ENCODE measurements at regions not wholly inside any gene's neighbourhood (a gene's known extent, or its start where the extent isn't known, plus 50 kb on each side); places are given as distances from the start of the nearest gene placed in this dataset.

DNA sequence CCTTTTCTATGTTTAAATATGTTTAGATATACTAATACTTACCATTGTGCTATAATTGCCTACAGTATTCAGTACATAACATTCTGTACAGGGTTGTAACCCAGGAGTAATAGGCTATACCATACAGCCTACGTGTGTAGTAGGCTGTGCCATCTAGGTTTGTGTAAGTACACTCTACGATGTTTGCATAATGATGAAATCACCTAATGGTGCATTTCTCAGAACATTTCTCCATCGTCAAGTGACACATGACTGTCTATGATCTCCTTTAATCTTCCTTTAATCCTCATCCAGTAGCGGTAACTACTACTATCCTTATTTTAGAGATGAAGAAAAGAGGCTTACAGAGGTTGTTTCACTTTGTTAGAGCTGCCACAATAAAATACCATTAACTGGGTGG, 369.2 kb downstream of the PLK2 start:
- no peak for DNase-seq

DNA sequence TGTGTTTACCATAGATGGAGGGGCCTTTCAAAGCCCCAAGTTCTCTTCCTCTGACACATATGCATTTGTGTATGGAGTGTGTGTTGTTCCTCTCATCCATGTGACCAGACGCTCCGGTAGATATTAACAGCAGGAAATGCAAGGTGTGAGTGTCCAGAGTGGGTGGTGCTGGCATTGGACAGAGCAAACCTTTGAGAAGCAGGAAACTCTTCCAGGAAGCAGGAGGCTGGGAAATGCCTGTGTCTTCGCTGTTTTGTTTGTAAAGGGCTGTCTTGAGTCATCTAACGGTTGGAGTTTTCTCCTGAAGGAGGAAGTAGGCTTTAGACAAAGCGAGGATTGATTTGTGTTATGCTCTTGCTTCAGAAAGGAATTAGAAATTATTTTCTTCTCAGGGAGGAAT, 370.9 kb downstream of the PLK2 start:
- DNase-seq: no peak

GRCh38 chr5:58087905-58088304, 372.0 kb downstream of the PLK2 start:
- no peak for DNase-seq

- no peak for DNase-seq
Measured at GRCh38 chr5:58087123-58087522, 372.8 kb downstream of the PLK2 start.

DNA sequence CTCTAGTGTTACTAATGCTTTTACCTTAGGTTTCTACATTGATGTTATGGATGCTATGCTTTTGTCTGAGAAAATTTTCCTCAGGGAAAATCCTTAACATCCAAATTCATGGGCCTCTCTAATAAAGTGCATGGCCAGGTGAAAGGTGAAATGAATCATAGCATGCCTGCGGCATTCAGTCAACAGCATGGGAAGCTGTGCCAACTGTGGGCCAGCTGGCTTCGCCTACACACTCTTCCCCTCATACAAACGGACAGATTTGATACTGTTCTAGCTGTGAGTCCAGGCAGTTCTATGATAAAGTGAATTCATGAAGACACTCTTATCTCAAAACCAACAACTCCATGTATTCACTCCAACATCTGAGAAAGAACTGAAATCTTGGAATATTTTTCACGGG, 374.1 kb downstream of the PLK2 start:
- no peak for DNase-seq

DNA sequence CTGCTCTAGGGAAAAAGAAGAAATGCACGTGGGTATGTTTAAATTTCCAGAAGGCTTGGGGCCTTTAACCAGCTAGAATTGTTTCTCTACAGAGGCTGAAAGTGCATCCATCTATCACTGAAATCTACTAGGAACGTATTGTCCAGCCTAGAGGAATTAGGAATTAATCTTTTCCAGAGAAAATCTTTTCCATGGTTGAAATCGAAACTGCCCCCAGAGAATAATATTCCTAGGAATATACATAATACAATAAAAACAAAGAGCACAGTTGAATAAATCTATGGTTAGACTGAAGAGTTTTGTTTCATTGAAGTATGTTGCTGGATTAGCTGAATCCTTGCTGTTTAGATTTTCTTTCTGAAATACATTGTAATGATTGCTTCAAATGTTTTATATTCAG, 378.5 kb downstream of the PLK2 start:
- DNase-seq: no peak

- no peak for DNase-seq
Measured at GRCh38 chr5:58080573-58080972, 379.3 kb downstream of the PLK2 start.

DNA sequence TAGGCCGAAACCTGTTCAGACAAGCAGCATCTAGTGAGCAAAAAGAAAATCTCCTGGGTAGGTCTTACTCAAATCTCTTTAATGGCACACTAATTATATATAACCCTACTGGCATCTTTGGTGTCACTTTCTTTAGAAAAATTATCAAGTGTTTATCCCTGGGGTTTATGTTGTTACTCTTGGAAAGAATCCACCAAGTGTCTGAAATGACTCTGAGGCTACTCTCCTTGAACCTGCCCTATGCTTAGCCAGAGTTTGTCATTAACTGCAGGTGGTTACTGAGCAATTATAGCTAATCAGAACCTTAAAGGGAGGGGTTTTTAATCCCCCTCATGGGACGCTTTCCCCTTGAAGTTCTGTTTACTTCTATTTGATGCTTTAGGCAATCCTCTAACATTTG, 381.9 kb downstream of the PLK2 start:
- DNase-seq: no peak

DNA sequence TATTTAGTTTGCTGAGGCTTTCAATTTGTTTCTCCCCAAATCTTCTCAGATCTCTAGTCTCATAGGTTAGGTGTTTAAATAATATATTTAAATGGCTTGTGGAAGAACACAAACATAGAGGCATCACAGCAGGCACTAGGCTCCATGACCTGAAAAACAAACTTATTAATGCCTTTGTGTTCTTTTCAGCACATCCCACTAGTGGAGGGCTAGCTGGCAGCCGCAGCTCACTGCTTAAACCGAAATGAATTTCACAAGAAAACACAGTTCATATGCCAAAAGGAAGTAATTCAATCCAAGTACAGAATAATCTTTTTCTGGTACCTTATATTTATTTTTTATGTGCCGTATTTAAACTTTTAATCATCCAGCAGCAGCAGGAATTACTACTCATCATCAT, 382.5 kb downstream of the PLK2 start:
- no peak for DNase-seq

DNA sequence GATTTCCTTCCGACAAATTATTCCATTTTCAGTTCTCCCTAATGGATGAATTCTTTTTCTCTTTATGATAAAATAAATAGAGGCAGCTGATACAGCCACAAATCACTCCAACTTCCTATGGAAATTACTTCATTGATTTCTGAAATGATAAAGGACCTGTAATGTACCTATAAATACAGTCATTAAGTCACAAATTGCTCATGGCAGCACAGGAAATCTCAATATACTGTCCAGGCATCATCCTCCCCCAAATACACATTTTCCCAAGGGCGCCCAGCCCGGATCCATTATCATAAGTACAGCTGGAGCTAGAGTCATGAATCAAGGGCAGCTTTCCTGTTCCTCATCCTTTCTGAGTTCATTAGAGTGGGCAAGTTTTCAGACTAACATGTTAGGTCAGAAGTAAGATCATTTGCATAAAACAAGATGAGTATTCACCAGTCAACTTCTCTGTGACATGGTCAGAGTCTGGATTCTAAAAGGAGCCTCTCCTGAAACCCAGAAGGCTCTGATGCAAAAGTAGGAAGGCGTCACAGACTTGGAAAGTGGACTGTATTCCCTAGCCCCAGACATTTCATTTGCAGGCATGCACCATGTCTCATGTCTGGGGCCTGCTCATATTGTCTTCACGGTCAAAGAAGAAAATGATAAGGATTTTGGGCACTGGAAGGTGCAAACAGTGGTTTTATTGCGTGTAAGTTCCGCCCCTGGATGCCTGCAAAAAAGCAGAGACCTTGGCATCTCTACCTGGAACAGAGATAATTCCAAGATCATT, 383.2 kb downstream of the PLK2 start:
- no peak for DNase-seq

DNA sequence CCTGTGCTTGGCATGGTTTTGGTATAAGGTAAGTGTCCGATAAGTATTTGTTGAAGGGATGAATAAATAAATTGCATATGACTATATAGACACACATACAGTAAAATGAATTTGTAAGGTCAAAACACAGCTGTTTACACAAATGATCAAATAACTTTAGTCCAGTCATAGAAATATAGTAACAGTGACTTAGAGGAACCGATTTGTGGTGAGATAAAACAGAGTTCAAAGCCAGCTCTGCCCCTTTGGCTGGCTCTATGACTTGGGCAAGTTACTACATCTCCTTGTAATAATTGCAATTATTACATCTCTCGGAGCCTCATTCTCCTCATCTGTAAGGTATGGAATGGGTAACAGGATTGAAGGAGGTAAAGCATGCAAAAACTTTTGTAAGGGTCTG, 384.0 kb downstream of the PLK2 start:
- DNase-seq: no peak

GRCh38 chr5:58074717-58075116, 385.2 kb downstream of the PLK2 start:
- DNase-seq: no peak

GRCh38 chr5:58074222-58074621, 385.7 kb downstream of the PLK2 start:
- DNase-seq: no peak

- DNase-seq: no peak
Measured at GRCh38 chr5:58073243-58073642, 386.6 kb downstream of the PLK2 start.

DNA sequence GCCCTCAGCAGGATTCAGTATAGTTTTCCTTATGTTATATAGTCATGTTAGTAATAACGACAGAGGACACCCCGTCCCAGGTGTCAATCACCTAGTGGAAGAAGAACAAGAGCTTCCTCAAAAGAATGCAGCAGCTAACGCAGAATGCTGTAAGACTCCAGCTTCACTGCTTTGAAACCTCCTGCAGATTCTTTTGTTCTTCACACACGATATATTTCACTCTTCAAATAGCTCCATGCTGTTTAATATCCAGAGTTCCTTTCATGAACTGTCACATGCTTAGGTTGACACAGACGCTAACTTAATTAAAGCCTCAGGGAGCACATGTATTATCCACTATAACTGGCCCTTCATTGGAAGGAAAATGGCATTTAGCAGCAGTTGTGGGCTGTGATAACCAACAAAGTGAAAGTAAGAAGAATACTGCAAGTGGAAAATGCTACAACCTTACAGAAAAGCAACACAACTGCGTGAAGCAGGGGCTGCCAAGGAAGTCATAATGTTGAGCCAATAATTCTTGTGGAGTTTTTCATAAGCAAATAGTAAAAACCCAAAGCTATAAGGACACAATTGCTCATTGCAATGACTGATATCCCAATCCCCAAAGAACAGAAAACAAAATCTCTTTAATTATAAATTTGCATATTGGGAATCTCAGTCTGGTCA, 387.5 kb downstream of the PLK2 start:
- no peak for DNase-seq

DNA sequence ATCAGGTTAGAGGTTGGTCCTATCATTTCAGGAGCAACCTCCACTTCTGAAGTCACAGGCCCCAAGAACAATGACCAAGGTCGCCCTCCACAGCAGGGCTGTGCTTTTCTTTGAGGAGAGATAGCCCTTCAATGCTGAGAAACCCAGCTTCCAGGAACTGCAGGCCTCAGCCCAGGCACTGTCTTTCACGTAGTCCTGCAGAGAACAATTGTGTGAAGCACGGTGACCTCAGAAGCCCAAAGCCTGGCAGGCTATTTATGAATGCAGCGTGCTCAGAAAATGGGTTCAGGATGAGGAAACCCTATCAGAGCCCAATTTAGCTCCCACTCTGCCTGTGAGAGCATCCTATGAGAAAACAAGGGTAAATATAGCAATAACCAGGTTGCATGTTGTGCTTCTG, 388.3 kb downstream of the PLK2 start:
- no peak for DNase-seq

- no peak for DNase-seq
Measured at GRCh38 chr5:58069846-58070245, 390.0 kb downstream of the PLK2 start.

- no peak for DNase-seq
Measured at GRCh38 chr5:58069016-58069705, 390.7 kb downstream of the PLK2 start.

- no peak for DNase-seq
Measured at GRCh38 chr5:58066557-58066956, 393.3 kb downstream of the PLK2 start.

DNA sequence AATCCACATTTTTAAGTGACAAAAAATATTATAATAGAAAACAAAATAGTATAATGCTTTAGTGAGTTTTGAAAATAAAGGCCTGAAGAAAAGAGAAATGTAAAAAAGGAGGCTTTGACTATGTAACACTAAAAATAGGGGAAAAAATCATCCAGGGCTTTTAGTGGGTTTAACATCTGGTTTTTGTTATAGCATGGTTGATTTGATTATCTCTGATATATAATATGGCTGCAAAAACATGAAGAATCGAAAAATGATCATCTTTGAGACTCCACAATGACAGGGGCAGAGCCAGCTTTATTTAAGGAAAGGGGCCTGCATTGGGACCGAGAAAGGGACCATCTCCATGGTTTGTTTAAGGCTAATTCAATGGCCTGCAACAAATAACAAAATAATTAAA, 393.8 kb downstream of the PLK2 start:
- DNase-seq: no peak

DNA sequence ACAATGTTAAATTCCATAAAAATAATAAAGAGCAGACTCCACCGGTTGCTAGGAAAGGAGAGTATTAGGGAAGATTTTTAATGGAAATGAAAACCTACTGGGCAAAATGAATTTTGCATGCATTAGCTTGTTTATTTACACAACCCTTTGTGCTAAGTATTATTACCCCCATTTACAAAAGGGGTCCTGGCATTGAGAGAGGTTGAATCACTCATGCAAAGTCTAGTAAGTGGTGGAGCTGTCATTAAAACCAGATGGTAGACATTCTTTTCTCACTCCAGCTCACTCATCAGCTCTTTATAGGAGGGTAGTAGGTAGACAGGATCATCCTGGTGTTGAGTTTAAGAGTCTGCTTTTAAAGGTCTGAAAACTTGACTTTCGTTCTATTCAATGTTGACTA, 395.1 kb downstream of the PLK2 start:
- no peak for DNase-seq

DNA sequence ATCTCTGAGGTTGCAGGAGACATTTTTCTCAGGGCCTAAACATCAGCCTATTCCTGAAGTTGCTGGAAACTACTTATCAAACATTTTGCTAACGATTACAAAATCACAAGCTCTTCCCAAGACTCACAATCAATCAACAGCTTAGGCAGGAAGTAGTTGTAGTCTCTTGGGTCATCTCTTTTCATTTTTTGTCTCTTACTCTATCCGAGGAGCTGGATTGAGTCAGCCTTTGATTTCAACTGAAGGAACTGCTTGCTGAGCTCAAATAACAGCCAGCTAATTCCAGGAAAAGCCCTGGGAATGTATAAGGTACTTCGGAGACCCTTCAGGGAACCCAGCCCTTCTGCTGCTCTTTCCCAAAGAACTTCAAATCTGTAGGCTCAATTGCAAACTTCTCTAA, 398.9 kb downstream of the PLK2 start:
- DNase-seq: no peak

DNA sequence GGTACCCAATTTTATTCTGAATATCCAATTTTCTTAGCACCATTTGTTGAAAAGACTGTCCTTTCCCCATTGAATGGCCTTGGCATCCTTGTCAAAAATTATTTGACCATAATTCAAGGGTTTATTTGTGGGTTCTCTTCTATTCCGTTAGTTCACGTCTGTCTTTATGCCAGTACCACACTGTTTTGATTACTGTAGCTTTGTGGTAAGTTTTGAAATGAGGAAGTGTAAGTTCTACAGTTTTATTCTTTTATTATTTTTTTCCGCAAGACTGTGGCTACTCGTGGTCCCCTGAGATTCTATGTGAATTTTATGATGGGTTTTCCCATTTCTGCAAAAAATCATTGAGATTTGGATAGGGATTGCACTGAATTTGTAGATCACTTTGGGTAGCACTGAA, 402.6 kb downstream of the PLK2 start:
- no peak for DNase-seq

DNA sequence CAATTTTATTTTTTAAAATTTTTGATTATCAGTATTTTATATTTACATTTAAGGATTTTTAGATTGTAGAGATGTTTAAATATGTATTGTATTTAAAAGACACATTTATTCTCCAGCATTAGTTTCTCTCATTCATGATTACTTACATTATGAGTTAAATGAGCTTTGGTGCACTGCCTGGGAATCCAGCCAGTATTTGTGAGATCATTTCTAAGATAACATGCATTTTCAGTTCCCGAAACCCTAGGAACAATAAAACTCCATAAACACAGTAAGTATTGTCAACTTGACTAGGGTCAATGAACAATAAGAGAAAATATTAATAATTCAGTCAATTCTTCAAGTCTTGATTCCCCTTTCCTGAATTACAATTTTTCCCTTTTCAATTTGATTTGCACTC, 403.3 kb downstream of the PLK2 start:
- no peak for DNase-seq

All from NCI-H2029 (cell line).